GM23338 (cell line): ENCODE measurements at regions not wholly inside any gene's neighbourhood (a gene's known extent, or its start where the extent isn't known, plus 50 kb on each side); places are given as distances from the start of the nearest gene placed in this dataset.

Source experiments
- ATAC-seq: fragments of 200-7000 bp; cut with Tn5 transposase; 3 replicates; pipeline ENCODE4 v1.9.1; 2020
- DNase-seq: peaks from one replicate; pipeline ENCODE4 v3.0.0-alpha.2; 2015; ENCODE audit warnings: low spot score
- H2AFZ ChIP-seq: fragments of 200-600 bp; sonication (generic); 2 replicates; pipeline ENCODE4 v1.8.0; 2016; ENCODE audit warnings: antibody characterized with exemption, mild to moderate bottlenecking, moderate library complexity
- H3F3A ChIP-seq: fragments of 200-600 bp; sonication (generic); replicated peaks from 2 replicates; pipeline ENCODE4 v1.8.0; 2017; ENCODE audit warnings: antibody characterized with exemption, mixed run types, low read depth
- H3K27ac ChIP-seq: fragments of 200-600 bp; sonication (generic); 2 replicates; pipeline ENCODE4 v1.6.1; 2016; ENCODE audit warnings: low read depth
- H3K27me3 ChIP-seq: fragments of 200-600 bp; sonication (generic); 2 replicates; pipeline ENCODE4 v1.8.0; 2016; ENCODE audit warnings: mild to moderate bottlenecking, mixed run types, moderate library complexity; ENCODE audit not compliant: insufficient read depth
- H3K36me3 ChIP-seq: fragments of 200-600 bp; sonication (generic); 2 replicates; pipeline ENCODE4 v1.8.0; 2016; ENCODE audit warnings: mild to moderate bottlenecking; ENCODE audit not compliant: insufficient read depth
- H3K4me1 ChIP-seq: fragments of 200-600 bp; sonication (generic); 2 replicates; pipeline ENCODE4 v1.8.0; 2016; ENCODE audit warnings: mild to moderate bottlenecking, moderate library complexity; ENCODE audit not compliant: insufficient read depth
- H3K4me2 ChIP-seq: fragments of 200-600 bp; sonication (generic); 2 replicates; pipeline ENCODE4 v1.7.1; 2017; ENCODE audit warnings: mixed run types
- H3K4me3 ChIP-seq: fragments of 200-600 bp; sonication (generic); 2 replicates; pipeline ENCODE4 v1.6.1; 2016; ENCODE audit warnings: mixed run types
- H3K79me2 ChIP-seq: fragments of 200-600 bp; sonication (generic); replicated peaks from 2 replicates; pipeline ENCODE4 v1.8.0; 2017; ENCODE audit warnings: mild to moderate bottlenecking; ENCODE audit not compliant: insufficient read depth
- H3K9me2 ChIP-seq: fragments of 200-600 bp; sonication (generic); 2 replicates; pipeline ENCODE4 v1.8.0; 2017; ENCODE audit not compliant: insufficient read depth
- H4K20me1 ChIP-seq: fragments of 200-600 bp; sonication (generic); replicated peaks from 2 replicates; pipeline ENCODE4 v1.8.0; 2017; ENCODE audit warnings: mild to moderate bottlenecking; ENCODE audit not compliant: insufficient read depth
- H3K27ac Mint-ChIP-seq: 2 replicates; pipeline ENCODE4 v1.8.0; 2020; ENCODE audit warnings: inconsistent platforms, mild to moderate bottlenecking, moderate library complexity, mixed read lengths
- H3K27me3 Mint-ChIP-seq: 3 replicates; pipeline ENCODE4 v1.8.0; 2022; ENCODE audit warnings: low read depth, mild to moderate bottlenecking, moderate library complexity, mixed read lengths, inconsistent platforms; ENCODE audit not compliant: insufficient read depth, poor library complexity
- H3K36me3 Mint-ChIP-seq: 3 replicates; pipeline ENCODE4 v1.8.0; 2021; ENCODE audit warnings: low read depth, mild to moderate bottlenecking, inconsistent platforms, moderate library complexity, mixed read lengths
- H3K4me1 Mint-ChIP-seq: 3 replicates; pipeline ENCODE4 v1.8.0; 2020; ENCODE audit warnings: mild to moderate bottlenecking, inconsistent platforms, mixed read lengths
- H3K4me3 Mint-ChIP-seq: 3 replicates; pipeline ENCODE4 v1.8.0; 2021; ENCODE audit warnings: moderate library complexity, mild to moderate bottlenecking, inconsistent platforms, mixed read lengths
- H3K9me3 Mint-ChIP-seq: 3 replicates; pipeline ENCODE4 v1.8.0; 2020; ENCODE audit warnings: moderate library complexity, mild to moderate bottlenecking, inconsistent platforms, mixed read lengths
- CREB1 ChIP-seq: fragments of 250-450 bp; sonication (Bioruptor Pico); IDR thresholded peaks from 2 replicates; pipeline ENCODE4 v1.5.0; 2020; ENCODE audit warnings: low read depth, mild to moderate bottlenecking, moderate library complexity
- ZNF331 ChIP-seq: fragments of 250-450 bp; sonication (Bioruptor Pico); IDR thresholded peaks from 2 replicates; pipeline ENCODE4 v1.5.0; 2020; ENCODE audit warnings: low read depth, mild to moderate bottlenecking, moderate library complexity
- TF ChIP-seq, protein P1 (sequence below): fragments of 250-450 bp; sonication (Bioruptor Pico); IDR thresholded peaks from 2 replicates; pipeline ENCODE4 v1.5.0; 2020; ENCODE audit warnings: mild to moderate bottlenecking, moderate library complexity
- TF ChIP-seq, protein P2 (sequence below): IDR thresholded peaks from 2 replicates; pipeline ENCODE4 v1.6.1; 2016; ENCODE audit warnings: antibody characterized with exemption
- TF ChIP-seq, protein P3 (sequence below): IDR thresholded peaks from one replicate; pipeline ENCODE4 v1.6.1; 2018; ENCODE audit warnings: antibody characterized with exemption; ENCODE audit not compliant: unreplicated experiment
- TF ChIP-seq, protein P4 (sequence below), 2 experiments: fragments of 200-600 bp in 1 of 2; sonication (generic) in 1 of 2; conservative IDR thresholded peaks; 2 replicates each; pipeline versions ENCODE4 v1.5.1 to v1.6.1; 2016 to 2017; ENCODE audit warnings: antibody characterized with exemption in 2 of 2, low read depth in 2 of 2, mild to moderate bottlenecking in 2 of 2, moderate library complexity in 1 of 2

DNA sequence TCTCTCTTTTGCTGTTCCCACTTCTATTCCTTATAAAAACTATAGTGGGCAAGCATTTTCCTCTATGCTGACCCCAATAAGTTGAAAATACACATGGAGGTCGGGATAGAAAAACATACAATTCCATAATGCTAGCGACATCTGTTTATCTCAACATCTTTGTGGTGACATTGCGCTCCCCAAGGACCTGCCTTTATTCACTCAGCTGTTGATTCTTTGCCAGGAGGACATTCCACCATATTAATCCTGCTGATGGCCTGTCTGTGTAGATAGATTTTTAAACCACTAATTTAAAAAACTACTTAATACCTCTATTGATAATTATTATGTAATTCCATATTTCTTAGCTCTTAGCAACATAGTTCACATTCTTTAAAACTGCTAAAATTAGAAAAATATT is 555.3 kb upstream of the MAP3K7 start:
- no peak overlapping the region for H3K4me3 Mint-ChIP-seq
- H3F3A ChIP-seq = no peaks in the 10 kb centered on the region
- no peaks in the 10 kb centered on the region for H3K9me2 ChIP-seq
- no peaks in the 10 kb centered on the region for H3K79me2 ChIP-seq
- ATAC-seq = no peak
- no peaks in the 10 kb centered on the region for H4K20me1 ChIP-seq
- no peak for DNase-seq
- H3K9me3 Mint-ChIP-seq = no peaks in the 10 kb centered on the region
- H3K4me1 Mint-ChIP-seq = no peaks in the 10 kb centered on the region
- no peak overlapping the region for H3K27ac ChIP-seq
- H3K36me3 ChIP-seq = no peaks in the 10 kb centered on the region
- no peak overlapping the region for H3K27ac Mint-ChIP-seq
- H3K27me3 Mint-ChIP-seq = no peaks in the 10 kb centered on the region
- no peaks in the 10 kb centered on the region for H3K27me3 ChIP-seq
- no peaks in the 10 kb centered on the region for H3K36me3 Mint-ChIP-seq
- H3K4me2 ChIP-seq = no peak overlapping the region
- no peak overlapping the region for H3K4me3 ChIP-seq
- no peak overlapping the region for H2AFZ ChIP-seq
- no peaks in the 10 kb centered on the region for H3K4me1 ChIP-seq
- TF ChIP-seq, protein P1, sequence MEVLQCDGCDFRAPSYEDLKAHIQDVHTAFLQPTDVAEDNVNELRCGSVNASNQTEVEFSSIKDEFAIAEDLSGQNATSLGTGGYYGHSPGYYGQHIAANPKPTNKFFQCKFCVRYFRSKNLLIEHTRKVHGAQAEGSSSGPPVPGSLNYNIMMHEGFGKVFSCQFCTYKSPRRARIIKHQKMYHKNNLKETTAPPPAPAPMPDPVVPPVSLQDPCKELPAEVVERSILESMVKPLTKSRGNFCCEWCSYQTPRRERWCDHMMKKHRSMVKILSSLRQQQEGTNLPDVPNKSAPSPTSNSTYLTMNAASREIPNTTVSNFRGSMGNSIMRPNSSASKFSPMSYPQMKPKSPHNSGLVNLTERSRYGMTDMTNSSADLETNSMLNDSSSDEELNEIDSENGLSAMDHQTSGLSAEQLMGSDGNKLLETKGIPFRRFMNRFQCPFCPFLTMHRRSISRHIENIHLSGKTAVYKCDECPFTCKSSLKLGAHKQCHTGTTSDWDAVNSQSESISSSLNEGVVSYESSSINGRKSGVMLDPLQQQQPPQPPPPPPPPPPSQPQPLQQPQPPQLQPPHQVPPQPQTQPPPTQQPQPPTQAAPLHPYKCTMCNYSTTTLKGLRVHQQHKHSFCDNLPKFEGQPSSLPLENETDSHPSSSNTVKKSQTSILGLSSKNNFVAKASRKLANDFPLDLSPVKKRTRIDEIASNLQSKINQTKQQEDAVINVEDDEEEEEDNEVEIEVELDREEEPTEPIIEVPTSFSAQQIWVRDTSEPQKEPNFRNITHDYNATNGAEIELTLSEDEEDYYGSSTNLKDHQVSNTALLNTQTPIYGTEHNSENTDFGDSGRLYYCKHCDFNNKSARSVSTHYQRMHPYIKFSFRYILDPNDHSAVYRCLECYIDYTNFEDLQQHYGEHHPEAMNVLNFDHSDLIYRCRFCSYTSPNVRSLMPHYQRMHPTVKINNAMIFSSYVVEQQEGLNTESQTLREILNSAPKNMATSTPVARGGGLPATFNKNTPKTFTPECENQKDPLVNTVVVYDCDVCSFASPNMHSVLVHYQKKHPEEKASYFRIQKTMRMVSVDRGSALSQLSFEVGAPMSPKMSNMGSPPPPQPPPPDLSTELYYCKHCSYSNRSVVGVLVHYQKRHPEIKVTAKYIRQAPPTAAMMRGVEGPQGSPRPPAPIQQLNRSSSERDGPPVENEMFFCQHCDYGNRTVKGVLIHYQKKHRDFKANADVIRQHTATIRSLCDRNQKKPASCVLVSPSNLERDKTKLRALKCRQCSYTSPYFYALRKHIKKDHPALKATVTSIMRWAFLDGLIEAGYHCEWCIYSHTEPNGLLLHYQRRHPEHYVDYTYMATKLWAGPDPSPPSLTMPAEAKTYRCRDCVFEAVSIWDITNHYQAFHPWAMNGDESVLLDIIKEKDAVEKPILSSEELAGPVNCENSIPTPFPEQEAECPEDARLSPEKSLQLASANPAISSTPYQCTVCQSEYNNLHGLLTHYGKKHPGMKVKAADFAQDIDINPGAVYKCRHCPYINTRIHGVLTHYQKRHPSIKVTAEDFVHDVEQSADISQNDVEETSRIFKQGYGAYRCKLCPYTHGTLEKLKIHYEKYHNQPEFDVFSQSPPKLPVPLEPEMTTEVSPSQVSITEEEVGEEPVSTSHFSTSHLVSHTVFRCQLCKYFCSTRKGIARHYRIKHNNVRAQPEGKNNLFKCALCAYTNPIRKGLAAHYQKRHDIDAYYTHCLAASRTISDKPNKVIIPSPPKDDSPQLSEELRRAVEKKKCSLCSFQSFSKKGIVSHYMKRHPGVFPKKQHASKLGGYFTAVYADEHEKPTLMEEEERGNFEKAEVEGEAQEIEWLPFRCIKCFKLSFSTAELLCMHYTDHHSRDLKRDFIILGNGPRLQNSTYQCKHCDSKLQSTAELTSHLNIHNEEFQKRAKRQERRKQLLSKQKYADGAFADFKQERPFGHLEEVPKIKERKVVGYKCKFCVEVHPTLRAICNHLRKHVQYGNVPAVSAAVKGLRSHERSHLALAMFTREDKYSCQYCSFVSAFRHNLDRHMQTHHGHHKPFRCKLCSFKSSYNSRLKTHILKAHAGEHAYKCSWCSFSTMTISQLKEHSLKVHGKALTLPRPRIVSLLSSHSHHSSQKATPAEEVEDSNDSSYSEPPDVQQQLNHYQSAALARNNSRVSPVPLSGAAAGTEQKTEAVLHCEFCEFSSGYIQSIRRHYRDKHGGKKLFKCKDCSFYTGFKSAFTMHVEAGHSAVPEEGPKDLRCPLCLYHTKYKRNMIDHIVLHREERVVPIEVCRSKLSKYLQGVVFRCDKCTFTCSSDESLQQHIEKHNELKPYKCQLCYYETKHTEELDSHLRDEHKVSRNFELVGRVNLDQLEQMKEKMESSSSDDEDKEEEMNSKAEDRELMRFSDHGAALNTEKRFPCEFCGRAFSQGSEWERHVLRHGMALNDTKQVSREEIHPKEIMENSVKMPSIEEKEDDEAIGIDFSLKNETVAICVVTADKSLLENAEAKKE = no peak
- TF ChIP-seq CREB1 (no peak), ZNF331 (CRISPR knock-in tag) (no peak)
- TF ChIP-seq, protein P2, sequence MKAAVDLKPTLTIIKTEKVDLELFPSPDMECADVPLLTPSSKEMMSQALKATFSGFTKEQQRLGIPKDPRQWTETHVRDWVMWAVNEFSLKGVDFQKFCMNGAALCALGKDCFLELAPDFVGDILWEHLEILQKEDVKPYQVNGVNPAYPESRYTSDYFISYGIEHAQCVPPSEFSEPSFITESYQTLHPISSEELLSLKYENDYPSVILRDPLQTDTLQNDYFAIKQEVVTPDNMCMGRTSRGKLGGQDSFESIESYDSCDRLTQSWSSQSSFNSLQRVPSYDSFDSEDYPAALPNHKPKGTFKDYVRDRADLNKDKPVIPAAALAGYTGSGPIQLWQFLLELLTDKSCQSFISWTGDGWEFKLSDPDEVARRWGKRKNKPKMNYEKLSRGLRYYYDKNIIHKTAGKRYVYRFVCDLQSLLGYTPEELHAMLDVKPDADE = no peak
- TF ChIP-seq, protein P3, sequence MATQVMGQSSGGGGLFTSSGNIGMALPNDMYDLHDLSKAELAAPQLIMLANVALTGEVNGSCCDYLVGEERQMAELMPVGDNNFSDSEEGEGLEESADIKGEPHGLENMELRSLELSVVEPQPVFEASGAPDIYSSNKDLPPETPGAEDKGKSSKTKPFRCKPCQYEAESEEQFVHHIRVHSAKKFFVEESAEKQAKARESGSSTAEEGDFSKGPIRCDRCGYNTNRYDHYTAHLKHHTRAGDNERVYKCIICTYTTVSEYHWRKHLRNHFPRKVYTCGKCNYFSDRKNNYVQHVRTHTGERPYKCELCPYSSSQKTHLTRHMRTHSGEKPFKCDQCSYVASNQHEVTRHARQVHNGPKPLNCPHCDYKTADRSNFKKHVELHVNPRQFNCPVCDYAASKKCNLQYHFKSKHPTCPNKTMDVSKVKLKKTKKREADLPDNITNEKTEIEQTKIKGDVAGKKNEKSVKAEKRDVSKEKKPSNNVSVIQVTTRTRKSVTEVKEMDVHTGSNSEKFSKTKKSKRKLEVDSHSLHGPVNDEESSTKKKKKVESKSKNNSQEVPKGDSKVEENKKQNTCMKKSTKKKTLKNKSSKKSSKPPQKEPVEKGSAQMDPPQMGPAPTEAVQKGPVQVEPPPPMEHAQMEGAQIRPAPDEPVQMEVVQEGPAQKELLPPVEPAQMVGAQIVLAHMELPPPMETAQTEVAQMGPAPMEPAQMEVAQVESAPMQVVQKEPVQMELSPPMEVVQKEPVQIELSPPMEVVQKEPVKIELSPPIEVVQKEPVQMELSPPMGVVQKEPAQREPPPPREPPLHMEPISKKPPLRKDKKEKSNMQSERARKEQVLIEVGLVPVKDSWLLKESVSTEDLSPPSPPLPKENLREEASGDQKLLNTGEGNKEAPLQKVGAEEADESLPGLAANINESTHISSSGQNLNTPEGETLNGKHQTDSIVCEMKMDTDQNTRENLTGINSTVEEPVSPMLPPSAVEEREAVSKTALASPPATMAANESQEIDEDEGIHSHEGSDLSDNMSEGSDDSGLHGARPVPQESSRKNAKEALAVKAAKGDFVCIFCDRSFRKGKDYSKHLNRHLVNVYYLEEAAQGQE = no peak
- TF ChIP-seq, protein P4, sequence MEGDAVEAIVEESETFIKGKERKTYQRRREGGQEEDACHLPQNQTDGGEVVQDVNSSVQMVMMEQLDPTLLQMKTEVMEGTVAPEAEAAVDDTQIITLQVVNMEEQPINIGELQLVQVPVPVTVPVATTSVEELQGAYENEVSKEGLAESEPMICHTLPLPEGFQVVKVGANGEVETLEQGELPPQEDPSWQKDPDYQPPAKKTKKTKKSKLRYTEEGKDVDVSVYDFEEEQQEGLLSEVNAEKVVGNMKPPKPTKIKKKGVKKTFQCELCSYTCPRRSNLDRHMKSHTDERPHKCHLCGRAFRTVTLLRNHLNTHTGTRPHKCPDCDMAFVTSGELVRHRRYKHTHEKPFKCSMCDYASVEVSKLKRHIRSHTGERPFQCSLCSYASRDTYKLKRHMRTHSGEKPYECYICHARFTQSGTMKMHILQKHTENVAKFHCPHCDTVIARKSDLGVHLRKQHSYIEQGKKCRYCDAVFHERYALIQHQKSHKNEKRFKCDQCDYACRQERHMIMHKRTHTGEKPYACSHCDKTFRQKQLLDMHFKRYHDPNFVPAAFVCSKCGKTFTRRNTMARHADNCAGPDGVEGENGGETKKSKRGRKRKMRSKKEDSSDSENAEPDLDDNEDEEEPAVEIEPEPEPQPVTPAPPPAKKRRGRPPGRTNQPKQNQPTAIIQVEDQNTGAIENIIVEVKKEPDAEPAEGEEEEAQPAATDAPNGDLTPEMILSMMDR (conservative IDR thresholded peaks at IDR 0.05; ENCODE audit: low read depth in 2 of 2) = no peak
